HG03521 (cell line): ENCODE measurements at regions not wholly inside any gene's neighbourhood (a gene's known extent, or its start where the extent isn't known, plus 50 kb on each side); places are given as distances from the start of the nearest gene placed in this dataset.
A peak's percentile ranks its signal among the peaks of the same experiment; 100 is the strongest.
"Not testable (repeated sequence)": the region's sequence is repeated elsewhere in the genome, so short reads cannot be mapped to it uniquely, and the experiment has no call there.

ENCODE experiments used
- ATAC-seq: cut with Tn5 transposase; IDR thresholded peaks from one replicate; pipeline ENCODE4 v1.9.1; 2021; ENCODE audit warnings: mild to moderate bottlenecking, moderate library complexity; ENCODE audit not compliant: unreplicated experiment

DNA sequence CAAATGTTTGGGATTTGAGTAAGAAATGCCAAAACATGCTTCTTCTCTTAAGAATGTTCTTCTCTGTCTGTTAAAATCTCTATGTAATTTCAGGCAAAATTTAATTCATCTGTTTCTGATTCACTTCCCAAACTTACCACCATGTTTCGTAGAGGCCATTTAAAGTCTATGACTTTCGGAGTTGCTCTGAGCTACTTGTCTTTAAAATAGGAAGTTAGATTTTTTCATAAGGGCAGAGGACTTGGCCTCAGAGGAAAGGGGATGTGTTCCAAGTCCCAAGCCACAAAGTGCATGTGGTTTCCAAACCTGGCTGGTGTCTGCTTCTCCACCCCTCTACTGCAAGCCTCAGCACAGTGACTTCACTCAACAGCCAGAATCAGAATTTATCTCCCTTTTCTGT lies 111.3 kb upstream of the ADRA1B start:
- no peak for ATAC-seq

DNA sequence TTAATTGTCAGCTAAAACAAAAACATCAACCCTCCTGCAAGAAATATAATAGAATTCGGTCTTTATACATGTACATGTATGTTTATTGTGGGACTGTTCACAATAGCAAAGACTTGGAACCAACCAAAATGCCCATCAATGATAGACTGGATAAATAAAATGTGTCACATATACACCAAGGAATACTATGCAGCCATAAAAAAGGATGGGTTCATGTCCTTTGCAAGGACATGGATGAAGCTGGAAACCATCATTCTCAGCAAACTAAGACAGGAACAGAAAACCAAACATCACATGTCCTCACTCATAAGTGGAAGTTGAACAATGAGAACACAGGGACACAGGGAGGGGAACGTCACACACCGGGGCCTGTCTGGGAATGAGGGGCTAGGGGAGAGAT lies 109.1 kb upstream of the ADRA1B start:
- not testable (repeated sequence) for ATAC-seq

DNA sequence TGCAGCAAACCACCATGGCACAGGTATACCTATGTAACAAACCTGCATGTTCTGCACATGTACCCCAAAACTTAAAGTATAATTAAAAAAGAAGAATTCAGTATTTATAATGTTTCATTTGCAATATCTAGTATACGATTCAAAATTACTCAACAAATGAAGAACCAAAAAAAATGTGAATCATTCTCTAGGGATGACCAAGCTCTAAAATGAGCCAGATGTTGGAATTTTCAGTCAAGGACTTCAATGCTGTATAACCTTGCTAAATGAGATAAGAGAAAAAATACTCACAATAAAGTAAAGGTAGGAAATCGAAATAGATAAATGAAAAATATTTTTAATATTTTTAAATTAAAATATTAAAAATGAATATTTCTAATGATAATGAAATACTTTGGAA lies 108.7 kb upstream of the ADRA1B start:
- ATAC-seq = no peak

DNA sequence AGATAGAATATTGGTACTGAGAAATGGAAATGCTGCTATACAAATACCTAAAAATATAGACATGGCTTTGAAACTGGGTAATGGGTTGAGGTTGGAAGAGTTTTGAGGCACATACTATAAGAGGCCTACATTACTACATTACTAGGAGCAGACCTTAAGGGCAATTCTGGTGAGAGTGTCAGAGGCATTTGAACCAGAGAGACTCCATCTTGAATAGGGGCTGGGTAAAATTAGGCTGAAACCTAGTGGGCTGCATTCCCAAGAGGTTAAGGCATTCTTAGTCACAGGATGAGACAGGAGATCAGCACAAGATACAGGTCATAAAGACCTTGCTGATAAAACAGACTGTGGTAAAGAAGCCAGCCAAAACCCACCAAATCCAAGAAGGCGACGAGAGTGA lies 104.6 kb upstream of the ADRA1B start:
- ATAC-seq = no peak

DNA sequence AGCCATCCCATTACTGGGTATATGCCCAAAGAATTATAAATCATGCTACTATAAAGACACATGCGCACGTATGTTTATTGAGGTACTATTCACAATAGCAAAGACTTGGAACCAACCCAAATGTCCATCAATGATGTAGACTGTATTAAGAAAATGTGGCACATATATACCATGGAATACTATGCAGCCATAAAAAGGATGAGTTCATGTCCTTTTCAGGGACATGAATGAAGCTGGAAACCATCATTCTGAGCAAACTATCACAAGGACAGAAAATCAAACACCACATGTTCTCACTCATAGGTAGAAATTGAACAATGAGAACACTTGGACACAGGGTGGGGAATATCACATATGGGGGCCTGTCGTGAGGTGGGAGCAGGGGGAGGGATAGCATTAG lies 103.5 kb upstream of the ADRA1B start:
- ATAC-seq = not testable (repeated sequence)

DNA sequence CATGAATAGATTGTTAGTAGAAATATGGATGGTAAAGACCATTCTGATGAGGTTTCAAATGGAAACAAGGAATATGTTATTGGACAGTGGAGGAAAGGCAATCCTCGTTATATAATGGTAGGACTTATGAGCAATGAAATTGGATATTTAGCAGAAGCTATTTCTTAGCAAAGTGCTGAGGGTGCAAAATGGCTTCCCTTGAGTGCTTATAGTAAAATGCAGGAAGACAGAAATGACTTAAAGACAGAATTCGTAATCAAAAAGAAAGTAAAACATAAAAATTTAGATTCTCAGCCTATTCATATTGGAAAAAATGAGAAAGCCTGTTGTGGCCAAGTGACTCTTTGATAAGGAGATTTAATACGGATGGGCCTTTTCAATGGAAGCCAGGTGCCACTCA lies 102.1 kb upstream of the ADRA1B start:
- no peak for ATAC-seq

DNA sequence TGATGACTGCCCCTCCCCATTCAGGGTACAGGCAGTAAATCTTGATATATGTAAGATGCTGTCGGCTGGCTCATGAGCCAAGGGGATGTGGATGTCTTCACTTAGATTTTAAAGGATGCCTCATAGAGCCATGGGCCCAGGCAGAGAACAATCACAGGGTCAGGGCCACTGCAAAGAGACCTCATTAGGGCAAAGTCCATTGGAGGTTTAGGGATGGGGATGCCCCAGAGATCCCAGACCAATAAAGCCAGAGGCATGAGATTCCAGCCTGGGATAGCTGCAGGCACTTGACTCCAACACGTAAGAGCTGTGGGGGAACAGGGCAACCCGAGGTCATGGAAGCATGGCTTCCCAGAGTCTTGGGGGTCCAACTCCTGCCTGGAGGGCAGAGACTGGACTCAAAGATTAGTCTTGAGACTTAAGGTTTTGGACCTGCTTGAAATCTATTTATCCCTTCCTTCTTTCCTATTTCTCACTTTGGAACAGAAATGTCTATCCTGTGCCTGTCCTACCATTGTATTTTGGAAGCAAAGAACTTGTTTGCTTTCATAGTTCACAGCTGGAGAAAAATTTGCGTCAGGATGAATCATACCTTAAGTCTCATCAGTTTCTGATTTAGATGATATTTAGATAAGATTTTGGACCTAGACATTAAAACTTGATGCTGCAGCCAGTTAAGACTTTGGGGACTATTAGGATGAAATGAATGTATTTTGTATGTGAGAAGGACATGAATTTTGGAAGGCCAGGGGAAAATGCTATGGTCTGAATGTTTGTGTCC lies 101.3 kb upstream of the ADRA1B start:
- ATAC-seq = no peak

DNA sequence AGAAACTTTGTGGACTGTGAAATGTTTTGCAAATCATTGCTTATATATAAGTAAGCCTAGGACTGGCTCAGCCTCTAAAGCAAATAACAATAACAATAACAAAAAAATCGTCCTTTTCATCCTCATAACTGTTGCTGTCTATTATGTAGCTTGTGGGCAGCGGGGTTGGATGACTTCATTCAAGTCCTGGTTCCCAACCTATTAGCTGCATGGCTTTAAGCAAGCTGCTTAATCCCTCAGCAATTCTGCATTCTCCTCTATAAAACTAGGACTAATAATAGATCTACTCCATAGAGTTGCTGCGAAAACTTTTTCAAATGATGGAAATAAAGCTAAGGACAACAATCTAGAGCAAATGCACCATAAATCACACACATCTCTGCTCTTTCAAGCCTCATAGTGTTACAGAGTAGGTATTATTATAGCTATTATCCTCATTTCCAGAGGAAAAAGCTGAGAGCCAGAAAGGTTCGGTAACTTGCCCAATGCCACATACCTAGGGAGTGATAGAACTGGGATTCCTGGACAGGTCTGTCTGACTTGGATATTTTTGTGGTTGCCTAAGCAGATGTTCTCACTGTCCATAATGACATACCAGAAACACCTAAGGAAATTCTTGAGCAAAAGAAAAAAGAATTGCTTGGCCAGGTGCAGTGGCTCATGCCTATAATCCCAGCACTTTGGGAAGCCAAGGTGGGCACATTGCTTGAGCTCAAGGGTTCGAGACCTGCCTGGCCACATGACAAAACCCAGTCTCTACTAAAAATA lies 98.8 kb upstream of the ADRA1B start:
- no peak for ATAC-seq

DNA sequence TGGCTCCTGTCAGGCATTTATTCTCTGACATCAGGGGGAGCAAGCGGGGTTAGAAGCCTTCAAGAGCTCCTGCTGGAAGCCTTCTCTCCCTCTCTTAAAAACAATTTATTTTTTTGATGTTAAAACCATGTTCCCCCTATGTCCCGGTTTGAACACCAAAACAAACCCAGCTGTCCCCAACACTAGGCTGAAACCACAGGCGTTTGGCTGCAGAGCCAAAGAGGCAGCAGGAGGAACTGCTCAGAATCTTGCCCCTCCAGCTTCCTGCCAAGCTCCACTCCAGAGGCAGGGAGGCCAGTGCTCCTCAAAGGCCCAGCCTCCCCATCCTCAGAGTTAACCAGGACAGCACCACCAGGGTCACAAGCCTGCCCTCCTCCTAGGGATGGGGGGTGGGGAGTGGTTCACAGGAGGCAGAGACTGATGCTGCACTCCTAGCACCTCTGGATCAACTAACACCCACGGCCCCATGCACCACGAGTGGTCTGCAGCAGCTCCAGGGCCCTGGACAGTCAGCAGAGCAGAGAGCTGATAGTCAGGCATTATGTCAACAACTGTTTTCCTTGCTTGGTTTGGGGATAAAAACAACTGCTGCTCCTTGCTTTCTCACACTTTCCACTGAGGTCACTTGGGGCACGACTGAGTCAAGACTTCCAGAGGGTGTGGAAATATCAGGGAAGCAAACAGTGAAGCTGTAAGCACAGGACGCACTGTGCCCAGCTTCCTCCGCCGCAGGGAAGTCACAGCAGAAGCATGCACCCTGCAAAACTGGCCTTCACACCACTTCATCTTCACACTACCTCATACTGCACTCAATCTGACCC lies 96.5 kb upstream of the ADRA1B start:
- no peak for ATAC-seq

DNA sequence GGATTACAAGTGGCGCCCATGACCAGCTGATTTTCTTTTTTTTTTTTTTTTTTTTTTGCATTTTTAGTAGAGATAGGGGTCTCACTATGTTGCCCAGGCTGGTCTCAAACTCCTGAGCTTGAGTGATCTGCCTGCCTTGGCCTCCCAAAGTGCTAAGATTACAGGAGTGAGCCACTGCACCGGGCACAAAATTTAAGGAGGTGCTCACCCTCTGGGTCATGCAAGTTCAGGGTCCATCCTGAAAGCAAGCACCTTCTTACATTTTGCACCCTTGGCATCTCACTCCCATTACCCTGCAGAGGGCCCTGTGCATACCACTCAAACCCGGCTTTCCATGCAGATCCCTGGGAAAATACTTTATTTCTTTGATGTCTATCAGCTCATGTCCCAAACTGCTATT lies 95.6 kb upstream of the ADRA1B start:
- ATAC-seq = no peak

DNA sequence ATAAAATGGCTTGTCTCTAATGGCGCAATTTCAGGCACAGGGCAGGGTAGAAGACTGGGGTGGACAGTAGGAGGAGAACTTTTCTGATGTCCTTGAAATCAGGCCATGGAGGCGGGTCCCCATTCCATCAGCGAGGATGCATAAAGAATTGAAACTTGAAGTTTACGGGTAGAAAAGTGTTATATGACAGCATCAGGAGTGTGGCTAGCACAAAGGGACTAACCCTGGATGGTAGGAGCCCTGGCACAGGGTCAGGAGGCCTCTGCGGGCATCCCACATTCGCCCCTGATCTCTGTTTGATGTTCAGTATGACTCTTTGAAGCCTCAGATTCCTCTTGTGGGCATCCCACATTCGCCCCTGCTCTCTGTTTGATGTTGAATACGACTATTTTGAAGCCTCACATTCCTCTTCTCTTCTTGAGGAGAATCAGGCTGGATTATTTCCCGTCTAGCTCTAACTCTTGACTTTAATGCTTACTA lies 94.8 kb upstream of the ADRA1B start:
- no peak for ATAC-seq

DNA sequence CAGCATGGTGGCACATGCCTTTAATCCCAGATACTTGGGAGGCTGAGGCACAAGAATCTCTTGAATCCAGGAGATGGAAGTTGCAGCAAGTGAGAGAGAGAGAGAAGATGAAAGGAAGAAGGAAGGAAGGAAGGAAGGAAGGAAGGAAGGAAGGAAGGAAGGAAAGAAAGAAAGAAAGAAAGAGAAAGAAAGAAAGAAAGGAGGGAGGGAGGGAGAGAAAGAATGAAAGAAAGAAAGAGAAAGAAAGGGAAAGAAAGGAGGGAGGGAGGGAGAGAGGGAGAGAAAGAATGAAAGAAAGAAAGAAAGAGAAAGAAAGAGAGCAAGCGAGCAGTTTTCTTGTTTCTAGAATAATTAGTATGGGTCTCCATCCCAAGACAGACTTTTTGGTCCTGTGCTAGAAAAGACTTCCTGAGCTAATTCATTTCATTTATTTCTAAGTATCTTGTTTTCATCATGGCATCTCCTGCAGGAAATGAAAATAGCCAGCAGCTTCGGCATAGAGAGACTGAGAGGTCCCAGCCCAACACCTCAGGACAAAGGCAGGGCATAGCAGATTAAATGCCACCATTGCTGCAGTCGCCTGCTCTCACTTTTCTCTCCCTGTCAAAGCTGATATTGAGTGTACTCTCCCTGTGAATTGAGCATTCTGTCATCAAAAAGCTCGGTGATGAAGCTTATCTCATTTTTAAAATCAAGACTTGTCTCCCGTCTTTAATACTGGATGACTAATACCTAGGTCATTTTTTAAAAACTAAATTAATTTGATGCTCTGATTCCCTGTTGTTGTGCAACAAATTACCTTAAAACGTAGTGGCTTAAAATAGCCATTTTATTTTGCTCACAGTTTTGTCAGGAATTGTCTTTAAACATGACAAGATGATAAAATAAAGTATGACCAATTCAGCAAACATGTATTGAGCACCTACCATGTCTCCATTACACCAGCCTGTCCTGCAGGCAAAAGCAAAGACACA lies 91.8 kb upstream of the ADRA1B start:
- no peak for ATAC-seq

DNA sequence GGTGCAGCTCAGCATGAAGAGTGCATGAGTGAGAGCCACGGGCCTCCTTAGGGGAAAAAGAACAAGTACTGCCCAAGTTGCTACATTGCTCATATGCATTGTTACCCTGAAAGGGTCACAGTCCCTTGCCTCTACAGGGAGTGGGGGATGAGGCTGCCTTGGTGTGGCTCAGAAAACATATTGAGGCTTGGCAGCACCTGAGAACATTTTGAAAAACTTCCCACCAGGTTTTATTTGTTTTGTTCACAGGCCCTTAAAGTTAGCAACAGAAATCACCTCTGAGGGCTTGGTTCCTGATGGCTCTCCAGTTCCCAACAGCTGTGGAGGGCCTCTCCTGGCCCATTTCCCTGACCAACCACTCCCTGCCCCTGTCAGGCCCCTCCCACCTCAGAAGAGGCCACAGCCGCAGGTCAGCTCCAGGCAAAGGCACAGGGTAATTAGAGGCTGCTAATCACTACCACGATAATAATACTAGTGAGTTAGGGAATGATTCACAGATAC lies 90.7 kb upstream of the ADRA1B start:
- no peak for ATAC-seq

DNA sequence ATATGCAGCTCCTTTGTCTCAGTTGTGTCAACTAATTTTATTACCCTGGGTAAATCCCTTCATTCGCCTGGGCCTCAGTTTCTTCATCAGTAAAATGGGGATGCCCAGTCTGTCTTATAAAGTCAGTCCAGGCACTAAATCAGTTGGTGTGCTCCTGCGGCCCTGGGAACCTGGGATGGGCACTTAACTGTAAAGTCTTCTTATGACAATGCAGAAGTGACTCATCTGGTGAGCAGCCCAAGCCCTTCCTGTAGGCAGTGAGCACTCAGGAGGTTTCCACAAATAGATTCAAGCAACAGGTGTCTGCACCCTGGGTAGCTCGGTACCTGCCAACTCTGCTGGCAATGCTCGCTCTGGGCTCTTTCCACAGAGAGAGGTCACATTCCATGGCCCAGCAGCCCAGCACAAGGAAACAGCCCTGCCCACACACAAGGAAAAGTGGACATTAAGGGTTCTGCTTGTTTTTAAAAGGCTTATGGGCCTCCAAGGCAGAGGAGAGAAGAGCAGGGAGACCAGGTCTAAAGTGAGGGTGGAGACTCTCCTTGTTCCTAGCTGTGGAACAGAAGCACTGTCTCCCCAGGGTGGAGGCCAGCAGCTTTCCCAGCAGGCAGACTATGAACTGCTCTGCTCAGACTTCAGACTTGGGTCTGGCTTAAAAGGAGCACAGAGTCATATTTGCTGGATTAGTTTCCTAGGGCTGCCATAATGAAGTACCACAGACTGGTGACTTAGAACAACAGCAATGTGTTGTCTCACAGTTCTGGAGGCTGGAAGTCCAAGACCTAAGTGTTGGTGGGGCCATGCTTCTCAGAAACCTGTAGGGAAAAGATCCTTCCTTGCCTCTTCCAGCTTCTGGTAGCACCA lies 89.7 kb upstream of the ADRA1B start:
- peak; percentile 85 for ATAC-seq

DNA sequence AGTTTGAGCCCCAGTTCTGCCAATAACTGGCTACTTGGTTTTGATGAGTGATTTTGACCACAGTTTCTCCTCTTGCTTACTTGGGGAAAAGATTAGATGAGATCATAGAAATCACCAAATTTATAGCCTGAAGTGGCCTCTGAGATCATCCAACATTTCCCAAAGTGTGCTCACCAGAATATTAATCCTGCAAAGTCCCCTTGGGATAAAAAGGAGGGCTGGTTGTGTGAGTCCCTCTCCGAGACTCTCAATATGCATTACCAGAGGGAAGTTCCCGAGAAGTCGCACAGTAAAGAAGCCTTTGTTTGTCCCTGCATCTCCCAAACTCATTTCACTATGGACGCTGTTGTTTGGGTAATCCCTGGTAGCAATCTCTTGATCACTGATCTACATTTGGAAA lies 88.4 kb upstream of the ADRA1B start:
- ATAC-seq = no peak

DNA sequence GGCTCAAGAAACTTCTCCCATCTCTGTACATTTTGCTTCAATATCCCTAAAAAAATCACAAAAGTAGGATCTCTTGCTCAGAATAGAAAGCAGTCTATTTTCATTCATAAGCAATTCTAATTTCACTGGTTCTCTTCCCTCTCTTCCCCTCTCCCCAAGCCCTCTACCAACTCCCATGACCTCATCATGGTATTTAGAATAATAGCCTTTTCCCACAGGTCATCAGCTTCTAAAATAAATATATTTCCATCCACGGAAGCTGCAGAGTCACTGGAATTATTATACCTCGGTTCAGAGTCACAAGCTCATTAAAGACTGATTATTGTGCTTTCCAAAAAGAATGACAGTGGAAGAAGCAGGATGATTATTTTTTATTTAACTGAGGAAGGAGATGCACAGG lies 84.2 kb upstream of the ADRA1B start:
- no peak for ATAC-seq

DNA sequence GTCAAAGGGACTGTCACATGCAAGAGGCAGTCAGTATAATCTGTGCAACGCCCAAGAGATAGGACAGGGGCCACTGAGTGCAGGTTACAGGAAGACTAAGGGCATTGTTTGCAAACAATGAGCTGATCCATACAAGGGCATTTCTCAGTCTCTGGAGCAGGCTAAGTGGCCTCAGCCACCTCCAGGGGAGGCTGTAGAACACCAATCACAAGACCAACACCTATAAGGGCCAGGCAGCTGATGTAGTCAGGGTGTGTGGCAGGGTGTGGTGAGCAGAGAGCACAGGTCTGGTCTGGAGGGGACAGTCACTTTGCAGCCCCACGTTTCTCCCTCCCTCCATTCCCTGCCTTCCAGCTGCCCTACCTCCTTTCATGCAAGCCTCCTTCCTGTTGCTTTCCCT lies 83.2 kb upstream of the ADRA1B start:
- no peak for ATAC-seq

DNA sequence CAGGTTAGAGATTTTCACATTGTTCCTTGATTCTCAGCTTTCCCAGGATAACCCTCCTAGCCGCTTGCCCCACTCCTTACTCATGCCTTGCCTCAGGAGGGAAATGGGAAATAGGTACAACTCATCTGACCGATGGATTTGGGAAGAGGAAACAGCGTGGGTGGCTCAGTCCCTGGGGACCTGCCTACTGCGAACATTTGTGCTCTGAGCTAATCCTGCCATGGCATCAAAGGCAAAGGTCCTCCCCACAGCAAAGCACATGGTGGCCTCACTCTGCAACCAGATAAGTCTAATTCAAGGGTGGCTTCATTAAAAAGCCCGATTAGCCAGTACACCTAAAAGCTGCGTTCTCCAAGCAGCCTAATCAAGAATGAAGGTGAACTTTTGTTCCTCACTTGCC lies 82.4 kb upstream of the ADRA1B start:
- ATAC-seq = no peak

DNA sequence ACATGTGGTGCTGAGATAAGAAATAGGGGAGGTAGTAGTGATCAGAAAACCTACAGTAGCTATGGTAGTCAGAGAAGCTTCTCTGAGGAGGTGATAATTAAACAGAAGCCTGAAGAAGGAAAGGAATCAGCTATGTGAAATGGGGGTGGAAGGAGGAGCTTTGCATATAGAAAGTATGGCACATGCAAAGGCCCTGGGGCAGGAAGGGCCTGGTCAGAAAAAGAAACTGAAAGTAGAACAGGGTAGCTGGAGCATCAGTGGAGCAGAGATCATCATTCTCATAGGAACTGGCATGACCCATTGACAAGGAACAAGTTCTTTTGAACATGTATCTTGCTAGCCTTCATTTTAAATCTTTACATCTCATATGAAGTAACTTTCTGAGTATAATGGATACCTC lies 80.7 kb upstream of the ADRA1B start:
- no peak for ATAC-seq
